HepG2 (cell line): ENCODE measurements at regions not wholly inside any gene's neighbourhood (a gene's known extent, or its start where the extent isn't known, plus 50 kb on each side); places are given as distances from the start of the nearest gene placed in this dataset.

Experiments used
- ATAC-seq: fragments of 200-7000 bp; cut with Tn5 transposase; 3 replicates; pipeline ENCODE4 v1.9.1; 2020; ENCODE audit warnings: mild to moderate bottlenecking, moderate library complexity
- BruUV-seq: library from RNA; stranded (reverse); fragments of 400-500 nt; replicated peaks from 2 replicates; lab custom pipeline; 2021; lab: Mats Ljungman, UMichigan
- CTCF ChIA-PET: fragments of 300-600 bp; formaldehyde crosslinking; extraction: SDS; loops from one replicate; lab custom pipeline; 2021; ENCODE audit warnings: low total read pairs, inconsistent platforms, low intra/inter-chr PET ratio; lab: Yijun Ruan, JAX
- POLR2A ChIA-PET: fragments of 350-600 bp; sonication (Branson Sonifier 250); formaldehyde crosslinking; loops from one replicate; lab custom pipeline; 2020; ENCODE audit warnings: antibody characterized with exemption, inconsistent platforms; lab: Yijun Ruan, JAX
- DNase-seq: peaks from one replicate; pipeline ENCODE4 v3.0.0-alpha.2; 2015; ENCODE audit warnings: low spot score
- FAIRE-seq: peaks from 3 replicates; lab custom pipeline; 2011; peaks lifted over from hg19 to GRCh38; lab: Jason Lieb, UNC
- H2AFZ ChIP-seq: one replicate; pipeline ENCODE4 v1.6.1; 2011; ENCODE audit warnings: low read length, inconsistent platforms
- H3K27ac ChIP-seq: fragments of 300-600 bp; 3 replicates; pipeline ENCODE4 v1.8.0; 2011; ENCODE audit warnings: mixed run types, mild to moderate bottlenecking, mixed read lengths, low read length, inconsistent platforms; ENCODE audit not compliant: insufficient read depth; ENCODE audit errors: extremely low read length
- H3K27me3 ChIP-seq, 2 experiments: fragments of 200-600 bp in 1 of 2; 2 replicates in 1 of 2; 3 replicates in 1 of 2; pipeline versions ENCODE4 v1.6.0 to v1.8.0; 2011; ENCODE audit warnings: low read length in 2 of 2, mild to moderate bottlenecking in 2 of 2, moderate library complexity in 2 of 2, inconsistent platforms in 1 of 2; ENCODE audit not compliant: insufficient read depth in 2 of 2, control insufficient read depth in 1 of 2
- H3K36me3 ChIP-seq, 2 experiments: fragments of 200-600 bp in 1 of 2; replicated peaks in 1 of 2; 2 replicates in 1 of 2; 3 replicates in 1 of 2; pipeline versions ENCODE4 v1.5.1 to v1.8.0; 2011; ENCODE audit warnings: low read length in 2 of 2, inconsistent platforms in 1 of 2; ENCODE audit not compliant: insufficient read depth in 2 of 2, control insufficient read depth in 1 of 2
- H3K4me1 ChIP-seq: 2 replicates; pipeline ENCODE4 v1.5.1; 2012; ENCODE audit warnings: low read length, inconsistent platforms; ENCODE audit not compliant: insufficient read depth
- H3K4me2 ChIP-seq: 2 replicates; pipeline ENCODE4 v1.6.0; 2011; ENCODE audit warnings: low read depth, low read length, inconsistent platforms
- H3K4me3 ChIP-seq, 3 experiments: fragments of 200-600 bp in 1 of 3; sonication (generic), shearing (Covaris generic) in 1 of 3; replicated peaks in 1 of 3; 2 replicates each; pipeline ENCODE4 v1.5.1; 2011 to 2016; ENCODE audit warnings: low read length in 3 of 3, inconsistent platforms in 2 of 3, low read depth in 2 of 3, mild to moderate bottlenecking in 2 of 3, control low read depth in 1 of 3, mixed read lengths in 1 of 3; ENCODE audit not compliant: insufficient read depth in 1 of 3
- H3K79me2 ChIP-seq: one replicate; pipeline ENCODE4 v1.6.1; 2011; ENCODE audit warnings: low read length, inconsistent platforms; ENCODE audit not compliant: insufficient read depth
- H3K9ac ChIP-seq: 2 replicates; pipeline ENCODE4 v1.6.0; 2011; ENCODE audit warnings: mild to moderate bottlenecking, low read depth, low read length, inconsistent platforms; ENCODE audit not compliant: insufficient read depth
- H3K9me3 ChIP-seq: 2 replicates; pipeline ENCODE4 v1.5.1; 2012; ENCODE audit warnings: mild to moderate bottlenecking, low read length
- H4K20me1 ChIP-seq: 2 replicates; pipeline ENCODE4 v1.6.0; 2011; ENCODE audit warnings: inconsistent platforms, mild to moderate bottlenecking, low read length, moderate library complexity; ENCODE audit not compliant: insufficient read depth
- FOXJ3 ChIP-seq: sonication (generic); formaldehyde crosslinking; IDR thresholded peaks from 2 replicates; pipeline ENCODE4 v1.4.0; 2020; ENCODE audit warnings: missing genetic modification reagents, mild to moderate bottlenecking, borderline replicate concordance
- GLI4 ChIP-seq: sonication (generic); formaldehyde crosslinking; IDR thresholded peaks from 2 replicates; pipeline ENCODE4 v1.5.1; 2020; ENCODE audit warnings: missing genetic modification reagents, mild to moderate bottlenecking, moderate library complexity, borderline replicate concordance
- HOXA7 ChIP-seq: sonication (generic); formaldehyde crosslinking; IDR thresholded peaks from 2 replicates; pipeline ENCODE4 v1.8.1; 2022; ENCODE audit warnings: mild to moderate bottlenecking, missing genetic modification reagents, moderate library complexity
- ZNF264 ChIP-seq: sonication (generic); formaldehyde crosslinking; IDR thresholded peaks from 2 replicates; pipeline ENCODE4 v1.4.0; 2020; ENCODE audit warnings: missing genetic modification reagents
- WGBS: methylation state at CpG from one replicate; pipeline ENCODE4 v1.1.6; 2017; ENCODE audit warnings: low lambda C conversion rate; 5-methylcytosine and 5-hydroxymethylcytosine counted together
- in situ Hi-C: cut with HindIII; loops from 2 replicates; pipeline ENCODE4 v1.10.0; 2017; ENCODE audit warnings: low pct_unique_long_range_greater_than_20kb; ENCODE audit not compliant: extremely low pct_ligation_motif_present
- intact Hi-C: fragments of 100-400 bp; cut with micrococcal nuclease; formaldehyde crosslinking; loops from one replicate; pipeline ENCODE4 v1.10.0; 2022; ENCODE audit not compliant: unreplicated experiment
- TF ChIP-seq, protein P1 (sequence below): sonication (generic); formaldehyde crosslinking; IDR thresholded peaks from 2 replicates; pipeline ENCODE4 v1.4.0; 2020; ENCODE audit warnings: low read depth, missing genetic modification reagents
- TF ChIP-seq, protein P2 (sequence below): sonication (generic); formaldehyde crosslinking; IDR thresholded peaks from 2 replicates; pipeline ENCODE4 v1.8.0; 2023; ENCODE audit warnings: mild to moderate bottlenecking, missing genetic modification reagents
- TF ChIP-seq, protein P3 (sequence below): sonication (generic); formaldehyde crosslinking; IDR thresholded peaks from 2 replicates; pipeline ENCODE4 v1.5.0; 2020; ENCODE audit warnings: missing genetic modification reagents, mild to moderate bottlenecking, borderline replicate concordance
- TF ChIP-seq, protein P4 (sequence below), 2 experiments: sonication (generic) in 1 of 2; formaldehyde crosslinking in 1 of 2; IDR thresholded peaks; 2 replicates each; pipeline versions ENCODE4 v1.6.1 to v1.9.0; 2014 to 2022; ENCODE audit warnings: antibody characterized with exemption in 1 of 2, borderline replicate concordance in 1 of 2, inconsistent platforms in 1 of 2, low read depth in 1 of 2, missing genetic modification reagents in 1 of 2

DNA sequence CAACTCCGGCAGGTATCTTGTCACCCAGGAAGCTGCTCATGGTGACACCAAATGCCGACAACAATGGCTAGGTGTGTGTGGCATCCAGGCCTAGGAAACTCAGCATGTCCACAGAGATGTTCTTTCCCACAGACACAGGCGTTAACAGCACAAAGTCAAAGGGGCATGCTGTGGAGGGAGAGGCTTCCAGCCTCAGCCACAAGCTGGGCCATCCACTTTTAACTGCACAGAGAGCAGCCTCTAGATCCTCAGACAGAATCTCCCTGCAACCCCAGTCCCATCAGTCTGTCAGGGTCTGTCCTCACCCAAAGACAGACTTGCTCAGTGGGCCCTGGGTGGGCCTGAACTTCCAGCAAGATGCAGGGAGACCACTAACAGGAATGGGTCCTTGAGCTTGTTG lies 58.5 kb upstream of the BCAR3 start (continued):
- TF ChIP-seq ZNF264 (CRISPR knock-in tag) = no peak
- TF ChIP-seq, protein P1, sequence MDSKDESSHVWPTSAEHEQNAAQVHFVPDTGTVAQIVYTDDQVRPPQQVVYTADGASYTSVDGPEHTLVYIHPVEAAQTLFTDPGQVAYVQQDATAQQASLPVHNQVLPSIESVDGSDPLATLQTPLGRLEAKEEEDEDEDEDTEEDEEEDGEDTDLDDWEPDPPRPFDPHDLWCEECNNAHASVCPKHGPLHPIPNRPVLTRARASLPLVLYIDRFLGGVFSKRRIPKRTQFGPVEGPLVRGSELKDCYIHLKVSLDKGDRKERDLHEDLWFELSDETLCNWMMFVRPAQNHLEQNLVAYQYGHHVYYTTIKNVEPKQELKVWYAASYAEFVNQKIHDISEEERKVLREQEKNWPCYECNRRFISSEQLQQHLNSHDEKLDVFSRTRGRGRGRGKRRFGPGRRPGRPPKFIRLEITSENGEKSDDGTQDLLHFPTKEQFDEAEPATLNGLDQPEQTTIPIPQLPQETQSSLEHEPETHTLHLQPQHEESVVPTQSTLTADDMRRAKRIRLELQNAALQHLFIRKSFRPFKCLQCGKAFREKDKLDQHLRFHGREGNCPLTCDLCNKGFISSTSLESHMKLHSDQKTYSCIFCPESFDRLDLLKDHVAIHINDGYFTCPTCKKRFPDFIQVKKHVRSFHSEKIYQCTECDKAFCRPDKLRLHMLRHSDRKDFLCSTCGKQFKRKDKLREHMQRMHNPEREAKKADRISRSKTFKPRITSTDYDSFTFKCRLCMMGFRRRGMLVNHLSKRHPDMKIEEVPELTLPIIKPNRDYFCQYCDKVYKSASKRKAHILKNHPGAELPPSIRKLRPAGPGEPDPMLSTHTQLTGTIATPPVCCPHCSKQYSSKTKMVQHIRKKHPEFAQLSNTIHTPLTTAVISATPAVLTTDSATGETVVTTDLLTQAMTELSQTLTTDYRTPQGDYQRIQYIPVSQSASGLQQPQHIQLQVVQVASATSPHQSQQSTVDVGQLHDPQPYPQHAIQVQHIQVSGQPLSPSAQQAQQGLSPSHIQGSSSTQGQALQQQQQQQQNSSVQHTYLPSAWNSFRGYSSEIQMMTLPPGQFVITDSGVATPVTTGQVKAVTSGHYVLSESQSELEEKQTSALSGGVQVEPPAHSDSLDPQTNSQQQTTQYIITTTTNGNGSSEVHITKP = no peak
- no peak for TF ChIP-seq FOXJ3
- TF ChIP-seq, all 625 proteins: peak for 0

DNA sequence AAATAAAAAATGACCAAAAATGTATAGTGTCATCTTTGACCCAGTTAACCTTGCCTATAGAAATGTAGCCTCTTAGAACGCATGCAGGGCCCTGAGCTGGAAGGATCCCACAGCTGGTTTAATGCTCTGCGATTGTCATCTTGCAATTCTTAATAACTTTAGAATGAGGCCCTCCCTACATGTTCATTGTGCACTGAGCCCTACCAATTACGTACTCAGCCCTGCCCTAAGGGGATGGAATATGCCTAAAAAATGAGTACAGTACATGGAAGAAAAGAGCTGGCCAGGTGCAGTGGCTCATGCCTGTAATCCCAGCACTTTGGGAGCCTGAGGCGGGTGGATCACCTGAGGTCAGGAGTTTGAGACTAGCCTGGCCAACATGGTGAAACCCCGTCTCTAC lies 57.8 kb upstream of the BCAR3 start:
- no peak overlapping the region for H3K4me2 ChIP-seq
- no peaks in the 10 kb centered on the region for H4K20me1 ChIP-seq
- no peaks in the 10 kb centered on the region for H3K79me2 ChIP-seq
- no TSS peak for BruUV-seq
- in situ Hi-C loops (no loop called here), intact Hi-C loops (loop anchor here (10.0 kb wide), 1 partner anchor 55 kb away; the partner anchor contains the start of gene BCAR3)
- H3K4me1 ChIP-seq = peaks cover 39% of the 10 kb centered on the region
- 90% methylated on average over 5 of the region's 5 CpGs for WGBS
- no peak overlapping the region for H2AFZ ChIP-seq
- no peaks in the 10 kb centered on the region for H3K36me3 ChIP-seq
- ATAC-seq (no peak), FAIRE-seq (no peak), DNase-seq (no peak)
- H3K27me3 ChIP-seq = no peaks in the 10 kb centered on the region
- H3K4me3 ChIP-seq = no peak overlapping the region
- no peaks in the 10 kb centered on the region for H3K9me3 ChIP-seq
- no peak overlapping the region for H3K9ac ChIP-seq
- CTCF ChIA-PET = no interaction called here
- no peak overlapping the region for H3K27ac ChIP-seq
- POLR2A ChIA-PET = no interaction called here
- TF ChIP-seq GLI4 (no peak), HOXA7 (CRISPR knock-in tag) (no peak)
- TF ChIP-seq, protein P2, sequence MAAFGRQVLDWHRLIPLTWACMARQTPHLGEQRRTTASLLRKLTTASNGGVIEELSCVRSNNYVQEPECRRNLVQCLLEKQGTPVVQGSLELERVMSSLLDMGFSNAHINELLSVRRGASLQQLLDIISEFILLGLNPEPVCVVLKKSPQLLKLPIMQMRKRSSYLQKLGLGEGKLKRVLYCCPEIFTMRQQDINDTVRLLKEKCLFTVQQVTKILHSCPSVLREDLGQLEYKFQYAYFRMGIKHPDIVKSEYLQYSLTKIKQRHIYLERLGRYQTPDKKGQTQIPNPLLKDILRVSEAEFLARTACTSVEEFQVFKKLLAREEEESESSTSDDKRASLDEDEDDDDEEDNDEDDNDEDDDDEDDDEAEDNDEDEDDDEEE (CRISPR knock-in tag) = no peak
- TF ChIP-seq, protein P3, sequence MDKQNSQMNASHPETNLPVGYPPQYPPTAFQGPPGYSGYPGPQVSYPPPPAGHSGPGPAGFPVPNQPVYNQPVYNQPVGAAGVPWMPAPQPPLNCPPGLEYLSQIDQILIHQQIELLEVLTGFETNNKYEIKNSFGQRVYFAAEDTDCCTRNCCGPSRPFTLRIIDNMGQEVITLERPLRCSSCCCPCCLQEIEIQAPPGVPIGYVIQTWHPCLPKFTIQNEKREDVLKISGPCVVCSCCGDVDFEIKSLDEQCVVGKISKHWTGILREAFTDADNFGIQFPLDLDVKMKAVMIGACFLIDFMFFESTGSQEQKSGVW (CRISPR knock-in tag) = no peak
- TF ChIP-seq, protein P4, sequence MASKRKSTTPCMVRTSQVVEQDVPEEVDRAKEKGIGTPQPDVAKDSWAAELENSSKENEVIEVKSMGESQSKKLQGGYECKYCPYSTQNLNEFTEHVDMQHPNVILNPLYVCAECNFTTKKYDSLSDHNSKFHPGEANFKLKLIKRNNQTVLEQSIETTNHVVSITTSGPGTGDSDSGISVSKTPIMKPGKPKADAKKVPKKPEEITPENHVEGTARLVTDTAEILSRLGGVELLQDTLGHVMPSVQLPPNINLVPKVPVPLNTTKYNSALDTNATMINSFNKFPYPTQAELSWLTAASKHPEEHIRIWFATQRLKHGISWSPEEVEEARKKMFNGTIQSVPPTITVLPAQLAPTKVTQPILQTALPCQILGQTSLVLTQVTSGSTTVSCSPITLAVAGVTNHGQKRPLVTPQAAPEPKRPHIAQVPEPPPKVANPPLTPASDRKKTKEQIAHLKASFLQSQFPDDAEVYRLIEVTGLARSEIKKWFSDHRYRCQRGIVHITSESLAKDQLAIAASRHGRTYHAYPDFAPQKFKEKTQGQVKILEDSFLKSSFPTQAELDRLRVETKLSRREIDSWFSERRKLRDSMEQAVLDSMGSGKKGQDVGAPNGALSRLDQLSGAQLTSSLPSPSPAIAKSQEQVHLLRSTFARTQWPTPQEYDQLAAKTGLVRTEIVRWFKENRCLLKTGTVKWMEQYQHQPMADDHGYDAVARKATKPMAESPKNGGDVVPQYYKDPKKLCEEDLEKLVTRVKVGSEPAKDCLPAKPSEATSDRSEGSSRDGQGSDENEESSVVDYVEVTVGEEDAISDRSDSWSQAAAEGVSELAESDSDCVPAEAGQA (IDR thresholded peaks at IDR 0.05; ENCODE audit: low read depth) = no peak
- TF ChIP-seq, protein P4 (CRISPR knock-in tag; IDR thresholded peaks at IDR 0.05; ENCODE audit: borderline replicate concordance) = no peak
